A549 (cell line): ENCODE measurements at regions not wholly inside any gene's neighbourhood (a gene's known extent, or its start where the extent isn't known, plus 50 kb on each side); places are given as distances from the start of the nearest gene placed in this dataset.

ENCODE experiments used
- ATAC-seq, 2 experiments: fragments of 200-7000 bp in 1 of 2; fragments of >200 bp in 1 of 2; cut with Nextera tagmentation in 1 of 2; cut with Tn5 transposase in 1 of 2; 3 replicates each; pipeline versions ENCODE4 v1.8.0 to v1.9.1; 2018 to 2020; ENCODE audit warnings: mild to moderate bottlenecking in 1 of 2, moderate library complexity in 1 of 2
- CTCF ChIA-PET: fragments of 300-600 bp; sonication (Branson Sonifier 250); formaldehyde crosslinking; extraction: SDS; loops from one replicate; lab custom pipeline; 2021; ENCODE audit warnings: antibody characterized with exemption, inconsistent platforms; lab: Yijun Ruan, JAX
- POLR2A ChIA-PET: fragments of 350-600 bp; formaldehyde crosslinking; extraction: SDS; loops from one replicate; lab custom pipeline; 2021; ENCODE audit warnings: antibody characterized with exemption, inconsistent platforms; lab: Yijun Ruan, JAX
- DNase-seq, 2 experiments: peaks; one replicate each; pipeline versions ENCODE4 v3.0.0 to v3.0.0-alpha.2; 2011 to 2016; ENCODE audit warnings: low read depth in 1 of 2, low spot score in 1 of 2
- FAIRE-seq: peaks from 2 replicates; lab custom pipeline; 2011; peaks lifted over from hg19 to GRCh38; lab: Jason Lieb, UNC
- H3K27ac ChIP-seq, 2 experiments: fragments of >200 bp; sonication (Bioruptor Twin); formaldehyde crosslinking; 3 replicates each; pipeline ENCODE4 v1.5.1; 2016 to 2017
- H3K4me1 ChIP-seq: fragments of >200 bp; sonication (Bioruptor Twin); formaldehyde crosslinking; 3 replicates; pipeline ENCODE4 v1.6.1; 2016
- H3K4me2 ChIP-seq: fragments of >200 bp; sonication (Bioruptor Twin); formaldehyde crosslinking; 3 replicates; pipeline ENCODE4 v1.6.1; 2016
- H3K4me3 ChIP-seq: fragments of >200 bp; sonication (Bioruptor Twin); formaldehyde crosslinking; 3 replicates; pipeline ENCODE4 v1.5.1; 2016
- H3K9me3 ChIP-seq: fragments of >200 bp; sonication (Bioruptor Twin); formaldehyde crosslinking; 3 replicates; pipeline ENCODE4 v1.6.1; 2016
- BHLHE40 ChIP-seq: IDR thresholded peaks from 2 replicates; pipeline ENCODE4 v1.6.1; 2012; ENCODE audit warnings: low read depth, low read length, inconsistent platforms
- CHD2 ChIP-seq: fragments of 150-350 bp; IDR thresholded peaks from 2 replicates; pipeline ENCODE4 v1.6.1; 2014; ENCODE audit warnings: low read length; ENCODE audit not compliant: partially characterized antibody
- CTCF ChIP-seq: fragments of >200 bp; sonication (Bioruptor Twin); formaldehyde crosslinking; IDR thresholded peaks from 3 replicates; pipeline ENCODE4 v1.5.1; 2016
- EHF ChIP-seq: fragments of 250-450 bp; sonication (Bioruptor Pico); IDR thresholded peaks from 2 replicates; pipeline ENCODE4 v1.5.0; 2020; ENCODE audit warnings: mild to moderate bottlenecking
- ESRRA ChIP-seq: fragments of 150-350 bp; IDR thresholded peaks from 2 replicates; pipeline ENCODE4 v1.6.1; 2014; ENCODE audit warnings: mild to moderate bottlenecking, low read length, borderline replicate concordance
- FOXS1 ChIP-seq: fragments of 250-450 bp; sonication (Bioruptor Pico); IDR thresholded peaks from 2 replicates; pipeline ENCODE4 v1.5.0; 2020; ENCODE audit warnings: mild to moderate bottlenecking, moderate library complexity
- GATA3 ChIP-seq: IDR thresholded peaks from 2 replicates; pipeline ENCODE4 v1.6.1; 2012; ENCODE audit warnings: borderline replicate concordance
- JUN ChIP-seq, 2 experiments: fragments of >200 bp; sonication (Bioruptor Twin); formaldehyde crosslinking; IDR thresholded peaks; 2 replicates in 1 of 2; 3 replicates in 1 of 2; pipeline ENCODE4 v1.6.1; 2016 to 2017
- JUNB ChIP-seq: fragments of >200 bp; sonication (Bioruptor Twin); formaldehyde crosslinking; IDR thresholded peaks from 2 replicates; pipeline ENCODE4 v1.6.1; 2016
- KDM1A ChIP-seq: fragments of 200-600 bp; sonication (generic); IDR thresholded peaks from 2 replicates; pipeline ENCODE4 v1.6.1; 2016; ENCODE audit warnings: low read depth, mild to moderate bottlenecking
- MAX ChIP-seq: IDR thresholded peaks from 2 replicates; pipeline ENCODE4 v1.6.1; 2012
- MYC ChIP-seq: IDR thresholded peaks from 2 replicates; pipeline ENCODE4 v1.6.1; 2012; ENCODE audit warnings: mild to moderate bottlenecking, inconsistent platforms, low read length, improper control_type of control experiment, borderline replicate concordance
- NR3C1 ChIP-seq: fragments of >200 bp; sonication (Bioruptor Twin); formaldehyde crosslinking; IDR thresholded peaks from 3 replicates; pipeline ENCODE4 v1.6.1; 2017
- POLR2A ChIP-seq: IDR thresholded peaks from 2 replicates; pipeline ENCODE4 v1.6.1; 2012; ENCODE audit warnings: mild to moderate bottlenecking, low read length
- POLR2AphosphoS2 ChIP-seq: conservative IDR thresholded peaks from 2 replicates; pipeline ENCODE4 v1.6.1; 2012; ENCODE audit warnings: low read length, improper control_type of control experiment, inconsistent platforms
- RARB ChIP-seq: fragments of 250-450 bp; sonication (Bioruptor Pico); IDR thresholded peaks from 2 replicates; pipeline ENCODE4 v1.8.0; 2021; ENCODE audit warnings: mild to moderate bottlenecking, moderate library complexity
- REST ChIP-seq: fragments of 200-600 bp; sonication (generic); IDR thresholded peaks from 2 replicates; pipeline ENCODE4 v1.6.1; 2016; ENCODE audit warnings: antibody characterized with exemption, mild to moderate bottlenecking, moderate library complexity
- RFX5 ChIP-seq: fragments of 450-650 bp; IDR thresholded peaks from 2 replicates; pipeline ENCODE4 v1.7.1; 2014; ENCODE audit warnings: antibody characterized with exemption, mild to moderate bottlenecking, moderate library complexity
- SMC3 ChIP-seq: fragments of >200 bp; sonication (Bioruptor Twin); formaldehyde crosslinking; IDR thresholded peaks from 3 replicates; pipeline ENCODE4 v1.6.1; 2018; ENCODE audit warnings: inconsistent platforms
- WGBS: methylation state at CpG from one replicate; pipeline ENCODE4 v1.1.6; 2017; ENCODE audit errors: missing lambda C conversion rate; 5-methylcytosine and 5-hydroxymethylcytosine counted together

GRCh38 chr4:58566260-58566659 is 1456.1 kb upstream of the IGFBP7 start:
- no peak overlapping the region for H3K4me3 ChIP-seq
- no peak overlapping the region for H3K4me2 ChIP-seq
- CTCF ChIA-PET, result no interaction called here
- FAIRE-seq (no peak), ATAC-seq (no peak)
- 33% methylated on average over 1 of the region's 1 CpG for WGBS
- H3K9me3 ChIP-seq, result no peaks in the 10 kb centered on the region
- TF ChIP-seq EHF (CRISPR knock-in tag), result no peak
- no peak for TF ChIP-seq MYC
- TF ChIP-seq JUNB, result no peak
- no peak for TF ChIP-seq NR3C1
- no peak for TF ChIP-seq GATA3
- no peak for TF ChIP-seq FOXS1 (CRISPR knock-in tag)
- TF ChIP-seq RARB, result no peak
- no peak for TF ChIP-seq POLR2A
- TF ChIP-seq MAX, result no peak
- no peak for TF ChIP-seq RFX5
- TF ChIP-seq CHD2, result no peak
- no peak for TF ChIP-seq JUN (IDR thresholded peaks at IDR 0.05)
- no peak for TF ChIP-seq KDM1A
- no peak for TF ChIP-seq SMC3
- no peak for TF ChIP-seq ESRRA
- no peak for TF ChIP-seq CTCF
- TF ChIP-seq BHLHE40, result no peak
- TF ChIP-seq, all 56 proteins: peak for 0
- POLR2A ChIA-PET, result no interaction called here
- no peak for DNase-seq
- no peaks in the 10 kb centered on the region for H3K4me1 ChIP-seq
- no peak overlapping the region for H3K27ac ChIP-seq

- ChIA-PET POLR2A (no interaction called here), CTCF (no interaction called here)
- H3K4me3 ChIP-seq, result no peak overlapping the region
- TF ChIP-seq FOXS1 (CRISPR knock-in tag) (no peak), BHLHE40 (no peak), POLR2AphosphoS2 (no peak), SMC3 (no peak)
- ATAC-seq, result no peak
- no peak for FAIRE-seq
- H3K4me1 ChIP-seq, result 0 out of 3 replicates have a peak, but pooled peaks cover 3% of the 10 kb centered on the region
- H3K9me3 ChIP-seq, result no peaks in the 10 kb centered on the region
- no peak for DNase-seq
- H3K4me2 ChIP-seq, result no peak overlapping the region
- no peak overlapping the region for H3K27ac ChIP-seq
- WGBS, result 51% methylated on average over 6 of the region's 6 CpGs
These were observed 1454.7 kb upstream of the IGFBP7 start for GRCh38 chr4:58564695-58565475.

- TF ChIP-seq REST, result no peak
- no peak overlapping the region for H3K27ac ChIP-seq
- no peak overlapping the region for H3K4me3 ChIP-seq
- no peak for ATAC-seq
- no peak for FAIRE-seq
- no peaks in the 10 kb centered on the region for H3K9me3 ChIP-seq
- POLR2A ChIA-PET, result no interaction called here
- DNase-seq, result no peak
- H3K4me2 ChIP-seq, result no peak overlapping the region
- 0 out of 3 replicates have a peak, but pooled peaks cover 3% of the 10 kb centered on the region for H3K4me1 ChIP-seq
- CTCF ChIA-PET, result no interaction called here
- WGBS, result 35% methylated on average over 1 of the region's 1 CpG
These were observed 1451.0 kb upstream of the IGFBP7 start for GRCh38 chr4:58561170-58561569.
